ENCODE measurements at regions not wholly inside any gene's neighbourhood (a gene's known extent, or its start where the extent isn't known, plus 50 kb on each side); places are given as distances from the start of the nearest gene placed in this dataset.

- TF ChIP-seq, protein P1, sequence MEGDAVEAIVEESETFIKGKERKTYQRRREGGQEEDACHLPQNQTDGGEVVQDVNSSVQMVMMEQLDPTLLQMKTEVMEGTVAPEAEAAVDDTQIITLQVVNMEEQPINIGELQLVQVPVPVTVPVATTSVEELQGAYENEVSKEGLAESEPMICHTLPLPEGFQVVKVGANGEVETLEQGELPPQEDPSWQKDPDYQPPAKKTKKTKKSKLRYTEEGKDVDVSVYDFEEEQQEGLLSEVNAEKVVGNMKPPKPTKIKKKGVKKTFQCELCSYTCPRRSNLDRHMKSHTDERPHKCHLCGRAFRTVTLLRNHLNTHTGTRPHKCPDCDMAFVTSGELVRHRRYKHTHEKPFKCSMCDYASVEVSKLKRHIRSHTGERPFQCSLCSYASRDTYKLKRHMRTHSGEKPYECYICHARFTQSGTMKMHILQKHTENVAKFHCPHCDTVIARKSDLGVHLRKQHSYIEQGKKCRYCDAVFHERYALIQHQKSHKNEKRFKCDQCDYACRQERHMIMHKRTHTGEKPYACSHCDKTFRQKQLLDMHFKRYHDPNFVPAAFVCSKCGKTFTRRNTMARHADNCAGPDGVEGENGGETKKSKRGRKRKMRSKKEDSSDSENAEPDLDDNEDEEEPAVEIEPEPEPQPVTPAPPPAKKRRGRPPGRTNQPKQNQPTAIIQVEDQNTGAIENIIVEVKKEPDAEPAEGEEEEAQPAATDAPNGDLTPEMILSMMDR (IDR thresholded peaks at IDR 0.05): no peak
- no peak for TF ChIP-seq EZH2phosphoT487 (IDR thresholded peaks at IDR 0.05)
- no peak for TF ChIP-seq EZH2 (IDR thresholded peaks at IDR 0.05)
Observed at GRCh38 chr11:70584498-70585235, 186.3 kb downstream of the CTTN start.

Measured in neural progenitor cell (in vitro differentiated cells).